Vagina (tissue), 2 donors: ENCODE measurements at regions not wholly inside any gene's neighbourhood (a gene's known extent, or its start where the extent isn't known, plus 50 kb on each side); places are given as distances from the start of the nearest gene placed in this dataset.

Experiments
- DNase-seq, 2 donors: peaks; one replicate each; pipeline ENCODE4 v3.0.0-alpha.2; 2017; ENCODE audit errors: extremely low spot score in 2 of 2
- H3K27ac ChIP-seq: fragments of 200-600 bp; sonication (generic); one replicate; pipeline ENCODE4 v1.5.1; 2019
- H3K27me3 ChIP-seq: fragments of 200-600 bp; sonication (generic); one replicate; pipeline ENCODE4 v1.5.1; 2019
- H3K36me3 ChIP-seq, 2 donors: fragments of 200-600 bp; sonication (generic); one replicate each; pipeline ENCODE4 v1.5.1; 2017 to 2019
- H3K4me1 ChIP-seq: fragments of 200-600 bp; sonication (generic); one replicate; pipeline ENCODE4 v1.5.1; 2019
- H3K4me3 ChIP-seq, 2 donors: fragments of 200-600 bp; sonication (generic); 1 replicate in 1 of 2; 2 replicates in 1 of 2; pipeline ENCODE4 v1.5.1; 2016 to 2019
- H3K9me3 ChIP-seq: fragments of 200-600 bp; sonication (generic); one replicate; pipeline ENCODE4 v1.5.1; 2019
- POLR2A ChIP-seq, 2 donors: fragments of 450-650 bp; IDR thresholded peaks; one replicate each; pipeline ENCODE4 v1.6.1; 2017; ENCODE audit warnings: antibody characterized with exemption in 2 of 2, mild to moderate bottlenecking in 2 of 2, moderate library complexity in 2 of 2
- POLR2AphosphoS5 ChIP-seq, 2 donors: sonication (generic); formaldehyde crosslinking; IDR thresholded peaks; one replicate each; pipeline ENCODE4 v1.9.0; 2017; ENCODE audit warnings: antibody characterized with exemption in 2 of 2, mild to moderate bottlenecking in 2 of 2, low read depth in 1 of 2; ENCODE audit not compliant: insufficient read depth in 1 of 2
- intact Hi-C: fragments of 100-400 bp; cut with DNase I; formaldehyde crosslinking; loops from one replicate; pipeline ENCODE4 v1.15.1; 2023
- TF ChIP-seq, protein P1 (sequence below), 3 experiments: fragments of 450-650 bp in 2 of 3; fragments of 200-600 bp in 1 of 3; sonication (generic) in 1 of 3; IDR thresholded peaks; one replicate each; pipeline ENCODE4 v1.5.1; 2017 to 2019; ENCODE audit warnings: antibody characterized with exemption in 3 of 3, mild to moderate bottlenecking in 2 of 3, moderate library complexity in 2 of 3

DNA sequence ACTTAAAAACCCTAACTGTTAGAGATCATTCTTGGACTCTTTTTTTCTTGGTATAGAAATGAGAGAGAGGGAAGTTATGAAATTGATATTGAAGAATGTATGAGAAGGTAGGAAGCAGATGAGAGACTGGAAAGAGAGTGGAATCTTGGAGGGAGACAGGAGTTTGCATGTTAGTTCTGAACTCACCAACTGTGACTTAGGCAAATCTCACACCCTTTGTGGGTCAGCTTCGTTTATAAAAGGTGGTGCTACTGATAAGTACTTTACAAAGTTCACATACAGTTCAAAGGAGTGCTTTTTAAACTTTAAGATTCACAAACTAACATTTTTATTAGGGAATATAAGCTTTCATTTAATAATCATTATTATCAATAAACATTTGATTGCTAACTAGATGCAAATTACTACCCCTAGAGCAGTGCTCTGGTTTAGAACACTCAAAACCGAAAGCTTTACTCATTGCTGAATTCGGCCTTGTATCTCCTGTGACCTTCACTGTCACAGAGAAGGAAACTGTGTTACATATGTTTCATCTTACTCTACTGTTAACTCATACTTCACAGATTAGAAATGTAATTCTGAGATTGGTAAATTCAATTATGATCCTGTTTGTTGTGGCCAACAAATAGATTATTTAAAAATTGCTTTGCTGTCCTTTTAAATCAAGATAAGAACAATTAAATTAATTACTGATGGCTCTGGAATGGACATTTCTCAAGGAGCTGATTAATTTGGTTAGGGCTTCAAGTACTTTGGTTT lies 143.2 kb downstream of the RMI1 start:
- intact Hi-C loops, result no loop called here
- Histone ChIP-seq H3K9me3 (no peaks in the 10 kb centered on the region), H3K36me3 (no peaks in the 10 kb centered on the region), H3K27ac (no peak overlapping the region), H3K4me1 (no peaks in the 10 kb centered on the region), H3K4me3 (no peak overlapping the region), H3K27me3 (no peaks in the 10 kb centered on the region)
- no peak for TF ChIP-seq POLR2A (IDR thresholded peaks at IDR 0.05)
- TF ChIP-seq POLR2AphosphoS5 (IDR thresholded peaks at IDR 0.05; ENCODE audit: insufficient read depth in 1 of 2, low read depth in 1 of 2), result no peak
- TF ChIP-seq, protein P1, sequence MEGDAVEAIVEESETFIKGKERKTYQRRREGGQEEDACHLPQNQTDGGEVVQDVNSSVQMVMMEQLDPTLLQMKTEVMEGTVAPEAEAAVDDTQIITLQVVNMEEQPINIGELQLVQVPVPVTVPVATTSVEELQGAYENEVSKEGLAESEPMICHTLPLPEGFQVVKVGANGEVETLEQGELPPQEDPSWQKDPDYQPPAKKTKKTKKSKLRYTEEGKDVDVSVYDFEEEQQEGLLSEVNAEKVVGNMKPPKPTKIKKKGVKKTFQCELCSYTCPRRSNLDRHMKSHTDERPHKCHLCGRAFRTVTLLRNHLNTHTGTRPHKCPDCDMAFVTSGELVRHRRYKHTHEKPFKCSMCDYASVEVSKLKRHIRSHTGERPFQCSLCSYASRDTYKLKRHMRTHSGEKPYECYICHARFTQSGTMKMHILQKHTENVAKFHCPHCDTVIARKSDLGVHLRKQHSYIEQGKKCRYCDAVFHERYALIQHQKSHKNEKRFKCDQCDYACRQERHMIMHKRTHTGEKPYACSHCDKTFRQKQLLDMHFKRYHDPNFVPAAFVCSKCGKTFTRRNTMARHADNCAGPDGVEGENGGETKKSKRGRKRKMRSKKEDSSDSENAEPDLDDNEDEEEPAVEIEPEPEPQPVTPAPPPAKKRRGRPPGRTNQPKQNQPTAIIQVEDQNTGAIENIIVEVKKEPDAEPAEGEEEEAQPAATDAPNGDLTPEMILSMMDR (IDR thresholded peaks at IDR 0.05), result no peak
- no peak for DNase-seq

DNA sequence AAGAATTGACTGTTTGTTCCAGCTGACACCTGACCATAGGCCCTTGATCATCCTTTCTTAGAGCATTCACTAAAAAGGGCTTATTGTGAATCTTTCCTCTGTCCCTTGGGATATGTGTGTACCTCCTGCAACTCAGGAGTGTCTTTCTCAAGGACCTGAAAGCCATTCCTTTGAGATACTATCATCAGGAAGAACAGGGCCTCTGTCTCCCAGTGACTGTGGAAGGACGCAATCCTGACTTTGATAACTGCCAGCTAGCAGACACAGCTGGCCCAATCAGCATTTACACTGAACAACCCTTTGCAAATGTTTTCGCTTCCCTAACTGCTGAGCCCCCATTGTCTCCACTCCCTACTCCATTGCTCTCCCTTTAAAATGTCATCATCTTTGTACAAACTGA lies 144.4 kb downstream of the RMI1 start:
- DNase-seq, result no peak
- H3K27ac ChIP-seq, result no peak overlapping the region
- intact Hi-C loops, result no loop called here
- H3K4me3 ChIP-seq, result no peak overlapping the region
- H3K9me3 ChIP-seq, result no peaks in the 10 kb centered on the region
- no peaks in the 10 kb centered on the region for H3K27me3 ChIP-seq
- H3K36me3 ChIP-seq, result no peaks in the 10 kb centered on the region
- no peaks in the 10 kb centered on the region for H3K4me1 ChIP-seq
- TF ChIP-seq, protein P1 (IDR thresholded peaks at IDR 0.05), result no peak
- TF ChIP-seq POLR2A (IDR thresholded peaks at IDR 0.05) (no peak), POLR2AphosphoS5 (IDR thresholded peaks at IDR 0.05; ENCODE audit: insufficient read depth in 1 of 2, low read depth in 1 of 2) (no peak)

DNA sequence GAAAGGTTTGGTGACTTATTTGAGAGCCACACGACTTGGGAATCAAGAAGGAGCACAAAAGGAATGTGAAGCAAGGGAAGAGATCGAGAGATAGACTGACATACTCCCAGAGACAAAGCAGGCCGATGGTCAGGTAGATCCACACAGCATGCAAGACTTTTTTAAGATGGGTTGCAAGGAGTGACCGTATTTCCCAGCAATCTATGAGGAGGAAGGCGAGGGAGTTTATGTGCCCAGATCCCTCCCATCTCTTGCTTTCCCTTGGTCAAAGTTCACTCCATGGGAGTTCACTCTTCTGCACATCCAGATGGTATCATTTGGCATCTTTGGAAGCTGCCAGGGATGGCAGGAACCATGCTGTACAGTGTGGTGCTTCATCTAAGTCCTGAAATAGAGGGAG lies 148.9 kb downstream of the RMI1 start:
- TF ChIP-seq POLR2A (IDR thresholded peaks at IDR 0.05), result no peak
- no peak for TF ChIP-seq POLR2AphosphoS5 (IDR thresholded peaks at IDR 0.05; ENCODE audit: insufficient read depth in 1 of 2, low read depth in 1 of 2)
- TF ChIP-seq, protein P1 (IDR thresholded peaks at IDR 0.05), result no peak
- no peaks in the 10 kb centered on the region for H3K36me3 ChIP-seq
- intact Hi-C loops, result no loop called here
- no peak overlapping the region for H3K4me3 ChIP-seq
- H3K27ac ChIP-seq, result no peak overlapping the region
- DNase-seq, result no peak
- H3K4me1 ChIP-seq, result no peaks in the 10 kb centered on the region
- no peaks in the 10 kb centered on the region for H3K27me3 ChIP-seq
- H3K9me3 ChIP-seq, result no peaks in the 10 kb centered on the region

DNA sequence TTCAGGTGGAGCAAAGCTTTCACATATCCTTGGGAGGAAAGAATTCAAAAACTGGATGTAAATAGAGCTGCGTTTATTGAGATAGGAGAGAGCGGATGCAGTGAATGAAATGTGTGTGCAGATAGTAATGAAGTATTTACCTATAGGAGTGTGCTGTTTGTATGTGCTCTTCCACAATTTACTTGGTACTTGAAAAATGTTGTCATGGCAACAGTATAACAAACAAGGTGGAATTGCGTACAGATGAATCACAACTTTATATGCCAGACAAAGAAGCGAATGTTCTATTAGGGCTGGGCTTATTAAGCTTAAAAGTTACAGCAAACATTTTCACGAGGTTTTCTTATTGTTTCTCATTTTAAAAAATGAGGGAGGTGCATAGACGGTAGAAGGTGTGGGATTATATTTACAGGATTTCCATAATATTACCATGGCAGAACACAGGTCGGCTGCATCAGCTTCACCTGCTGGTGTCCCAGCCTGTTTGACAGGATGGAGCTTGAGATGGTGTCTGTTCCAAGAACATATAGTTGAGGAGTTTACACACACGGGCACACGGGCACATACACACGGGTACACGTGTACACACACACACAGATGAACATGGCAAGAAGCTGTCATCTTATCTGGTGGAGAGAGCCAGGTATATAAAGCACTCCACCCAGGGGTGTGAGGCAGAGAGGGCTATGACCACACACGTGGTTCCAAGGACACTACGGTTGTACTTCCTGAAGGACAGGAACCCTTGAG lies 155.7 kb downstream of the RMI1 start:
- TF ChIP-seq POLR2AphosphoS5 (IDR thresholded peaks at IDR 0.05; ENCODE audit: insufficient read depth in 1 of 2, low read depth in 1 of 2) (no peak), POLR2A (IDR thresholded peaks at IDR 0.05) (no peak)
- TF ChIP-seq, protein P1 (IDR thresholded peaks at IDR 0.05), result no peak
- no peaks in the 10 kb centered on the region for H3K9me3 ChIP-seq
- intact Hi-C loops, result no loop called here
- H3K27me3 ChIP-seq, result no peaks in the 10 kb centered on the region
- no peak for DNase-seq
- H3K4me1 ChIP-seq, result peaks cover 16% of the 10 kb centered on the region
- no peak overlapping the region for H3K4me3 ChIP-seq
- H3K27ac ChIP-seq, result no peak overlapping the region
- no peaks in the 10 kb centered on the region for H3K36me3 ChIP-seq

DNA sequence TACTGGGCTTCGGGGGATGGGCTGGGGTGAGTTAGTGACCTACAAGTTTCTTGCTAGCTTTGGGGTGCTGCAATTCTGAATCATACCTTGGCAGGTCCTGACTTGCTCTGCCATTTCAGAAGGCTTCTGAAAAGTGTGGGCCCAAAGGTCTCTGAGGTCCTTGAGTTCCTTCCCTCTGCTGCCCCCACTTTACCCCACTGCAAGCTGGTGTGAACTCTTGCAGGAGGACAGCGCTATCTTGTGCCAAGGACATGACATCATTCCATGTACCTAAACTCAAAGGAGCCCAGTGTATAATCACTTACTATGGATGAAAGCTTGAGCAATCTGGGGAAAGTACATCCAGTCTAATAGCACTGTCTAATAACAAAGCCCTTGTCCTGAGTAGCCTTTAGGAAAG lies 157.4 kb downstream of the RMI1 start:
- no peak for DNase-seq
- intact Hi-C loops, result no loop called here
- no peaks in the 10 kb centered on the region for H3K36me3 ChIP-seq
- TF ChIP-seq, protein P1 (IDR thresholded peaks at IDR 0.05), result no peak
- TF ChIP-seq POLR2A (IDR thresholded peaks at IDR 0.05) (no peak), POLR2AphosphoS5 (IDR thresholded peaks at IDR 0.05; ENCODE audit: insufficient read depth in 1 of 2, low read depth in 1 of 2) (no peak)
- no peaks in the 10 kb centered on the region for H3K9me3 ChIP-seq
- H3K4me1 ChIP-seq, result peaks cover 16% of the 10 kb centered on the region
- H3K27me3 ChIP-seq, result no peaks in the 10 kb centered on the region
- no peak overlapping the region for H3K4me3 ChIP-seq
- H3K27ac ChIP-seq, result no peak overlapping the region
